Testis (tissue), 2 donors: ENCODE measurements at regions not wholly inside any gene's neighbourhood (a gene's known extent, or its start where the extent isn't known, plus 50 kb on each side); places are given as distances from the start of the nearest gene placed in this dataset.

Experiments used
- DNase-seq: peaks from one replicate; pipeline ENCODE4 v3.0.0-alpha.2; 2019
- H3K27ac ChIP-seq, 2 donors: fragments of 200-600 bp; sonication (generic); one replicate each; pipeline ENCODE4 v1.5.1; 2019
- H3K27me3 ChIP-seq: fragments of 200-600 bp; sonication (generic); one replicate; pipeline ENCODE4 v1.5.1; 2019
- H3K36me3 ChIP-seq: fragments of 200-600 bp; sonication (generic); one replicate; pipeline ENCODE4 v1.5.1; 2017; ENCODE audit warnings: low read depth; ENCODE audit errors: missing control alignments
- H3K4me1 ChIP-seq: fragments of 200-600 bp; sonication (generic); one replicate; pipeline ENCODE4 v1.5.1; 2019
- H3K4me3 ChIP-seq, 2 donors: fragments of 200-600 bp; sonication (generic); one replicate each; pipeline ENCODE4 v1.5.1; 2017 to 2019
- H3K9me3 ChIP-seq: fragments of 200-600 bp; sonication (generic); one replicate; pipeline ENCODE4 v1.5.1; 2017
- POLR2A ChIP-seq: fragments of 450-650 bp; IDR thresholded peaks from one replicate; pipeline ENCODE4 v1.6.1; 2017; ENCODE audit warnings: antibody characterized with exemption, mild to moderate bottlenecking, moderate library complexity
- WGBS, 2 donors: methylation state at CpG; one replicate each; pipeline ENCODE4 v1.1.5; 2018; 5-methylcytosine and 5-hydroxymethylcytosine counted together
- intact Hi-C: fragments of 100-400 bp; cut with DNase I; formaldehyde crosslinking; loops from one replicate; pipeline ENCODE4 v1.15.1; 2023; ENCODE audit warnings: low total_unique reads
- TF ChIP-seq, protein P1 (sequence below), 3 experiments: fragments of 450-650 bp in 2 of 3; fragments of 200-600 bp in 1 of 3; sonication (generic) in 1 of 3; IDR thresholded peaks; one replicate each; pipeline ENCODE4 v1.5.1; 2016 to 2019; ENCODE audit warnings: antibody characterized with exemption in 3 of 3, mild to moderate bottlenecking in 2 of 3, moderate library complexity in 1 of 3

DNA sequence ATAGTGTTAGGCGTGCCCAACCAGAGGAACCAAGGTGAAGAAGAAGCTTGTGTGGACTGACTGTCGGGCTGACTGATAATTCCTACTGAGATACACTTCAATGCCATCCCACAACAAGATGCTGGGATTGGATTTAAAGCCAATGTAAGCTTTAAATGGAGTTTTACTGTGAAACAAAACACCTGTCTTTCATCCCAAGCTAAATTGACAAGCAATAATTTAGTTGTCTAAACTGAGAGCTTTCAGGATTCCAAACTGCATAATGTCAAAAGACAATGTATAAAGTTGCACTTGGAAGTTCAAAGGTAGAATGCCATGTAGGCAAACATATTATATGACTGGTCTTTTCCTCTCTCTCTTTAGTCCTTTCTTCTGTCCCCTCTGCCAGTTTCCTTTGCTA lies 1025.3 kb upstream of the FANCL start:
- WGBS, 2 donors: 73 to 82% methylated on average over 2 of the region's 2 CpGs
- TF ChIP-seq, protein P1, sequence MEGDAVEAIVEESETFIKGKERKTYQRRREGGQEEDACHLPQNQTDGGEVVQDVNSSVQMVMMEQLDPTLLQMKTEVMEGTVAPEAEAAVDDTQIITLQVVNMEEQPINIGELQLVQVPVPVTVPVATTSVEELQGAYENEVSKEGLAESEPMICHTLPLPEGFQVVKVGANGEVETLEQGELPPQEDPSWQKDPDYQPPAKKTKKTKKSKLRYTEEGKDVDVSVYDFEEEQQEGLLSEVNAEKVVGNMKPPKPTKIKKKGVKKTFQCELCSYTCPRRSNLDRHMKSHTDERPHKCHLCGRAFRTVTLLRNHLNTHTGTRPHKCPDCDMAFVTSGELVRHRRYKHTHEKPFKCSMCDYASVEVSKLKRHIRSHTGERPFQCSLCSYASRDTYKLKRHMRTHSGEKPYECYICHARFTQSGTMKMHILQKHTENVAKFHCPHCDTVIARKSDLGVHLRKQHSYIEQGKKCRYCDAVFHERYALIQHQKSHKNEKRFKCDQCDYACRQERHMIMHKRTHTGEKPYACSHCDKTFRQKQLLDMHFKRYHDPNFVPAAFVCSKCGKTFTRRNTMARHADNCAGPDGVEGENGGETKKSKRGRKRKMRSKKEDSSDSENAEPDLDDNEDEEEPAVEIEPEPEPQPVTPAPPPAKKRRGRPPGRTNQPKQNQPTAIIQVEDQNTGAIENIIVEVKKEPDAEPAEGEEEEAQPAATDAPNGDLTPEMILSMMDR (IDR thresholded peaks at IDR 0.05): no peak
- TF ChIP-seq POLR2A: no peak
- Histone ChIP-seq H3K4me1 (no peaks in the 10 kb centered on the region), H3K27me3 (no peaks in the 10 kb centered on the region), H3K9me3 (no peaks in the 10 kb centered on the region), H3K27ac (no peak overlapping the region), H3K36me3 (no peaks in the 10 kb centered on the region), H3K4me3 (no peak overlapping the region)
- intact Hi-C loops: no loop called here
- no peak for DNase-seq

- H3K27me3 ChIP-seq: no peaks in the 10 kb centered on the region
- no peaks in the 10 kb centered on the region for H3K9me3 ChIP-seq
- no peaks in the 10 kb centered on the region for H3K4me1 ChIP-seq
- H3K36me3 ChIP-seq: no peaks in the 10 kb centered on the region
- intact Hi-C loops: no loop called here
- DNase-seq: no peak
- no peak for TF ChIP-seq POLR2A
- TF ChIP-seq, protein P1 (IDR thresholded peaks at IDR 0.05): no peak
- no peak overlapping the region for H3K27ac ChIP-seq
- WGBS, 2 donors: 63 to 67% methylated on average over 3 of the region's 3 CpGs
- H3K4me3 ChIP-seq: no peak overlapping the region
These were observed 1018.8 kb upstream of the FANCL start for GRCh38 chr2:59259913-59260312.

DNA sequence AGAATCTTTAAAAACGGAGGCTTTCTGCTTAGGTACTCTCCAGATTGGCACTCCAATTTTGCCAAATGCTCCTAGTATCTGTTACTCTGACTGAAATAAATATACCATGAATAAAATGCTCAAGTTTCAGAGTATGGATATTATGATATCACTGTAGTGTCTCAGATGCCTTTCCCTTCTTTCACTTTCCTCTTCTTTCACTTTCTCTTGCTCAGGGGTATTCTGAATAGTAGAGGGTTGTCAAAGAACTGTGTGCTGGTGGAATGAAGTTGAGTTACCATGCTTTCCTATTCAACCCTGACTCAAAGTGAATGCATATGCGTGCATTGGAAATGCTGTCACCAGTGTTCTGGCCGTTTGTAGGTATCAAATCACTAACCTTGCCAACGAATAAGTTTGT lies 1015.2 kb upstream of the FANCL start:
- TF ChIP-seq POLR2A: no peak
- TF ChIP-seq, protein P1 (IDR thresholded peaks at IDR 0.05): no peak
- intact Hi-C loops: no loop called here

DNA sequence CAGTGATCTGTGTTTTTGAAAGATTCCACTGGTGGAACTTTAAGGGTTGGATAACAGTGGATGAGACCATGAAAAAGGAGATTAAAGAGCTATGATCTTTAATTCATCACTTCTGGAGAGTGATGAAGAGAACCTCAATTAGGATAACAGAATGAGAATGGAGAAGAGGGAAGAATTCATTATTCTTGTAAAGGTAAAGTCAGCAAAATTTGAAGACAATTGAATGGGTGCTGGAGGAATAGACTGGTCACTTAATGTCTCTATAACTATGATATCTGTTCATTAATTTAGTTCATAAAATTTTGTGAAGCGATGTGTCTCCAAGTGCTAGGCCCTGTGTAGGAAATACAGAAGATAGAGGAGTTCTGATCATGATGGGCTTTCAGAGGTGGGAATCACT lies 1013.2 kb upstream of the FANCL start:
- no peak for DNase-seq
- H3K27me3 ChIP-seq: no peaks in the 10 kb centered on the region
- no peaks in the 10 kb centered on the region for H3K9me3 ChIP-seq
- H3K4me1 ChIP-seq: no peaks in the 10 kb centered on the region
- TF ChIP-seq, protein P1 (IDR thresholded peaks at IDR 0.05): no peak
- TF ChIP-seq POLR2A: no peak
- no peaks in the 10 kb centered on the region for H3K36me3 ChIP-seq
- 95 to 100% methylated on average over 1 of the region's 1 CpG for WGBS, 2 donors
- intact Hi-C loops: no loop called here
- H3K4me3 ChIP-seq: no peak overlapping the region
- H3K27ac ChIP-seq: no peak overlapping the region

More for the DNA sequence above, 1015.2 kb upstream of the FANCL start:
- no peaks in the 10 kb centered on the region for H3K9me3 ChIP-seq
- no peaks in the 10 kb centered on the region for H3K27me3 ChIP-seq
- no peaks in the 10 kb centered on the region for H3K4me1 ChIP-seq
- no peak overlapping the region for H3K4me3 ChIP-seq
- DNase-seq: no peak
- H3K27ac ChIP-seq: no peak overlapping the region
- no peaks in the 10 kb centered on the region for H3K36me3 ChIP-seq
- 82 to 83% methylated on average over 4 of the region's 4 CpGs for WGBS, 2 donors

DNA sequence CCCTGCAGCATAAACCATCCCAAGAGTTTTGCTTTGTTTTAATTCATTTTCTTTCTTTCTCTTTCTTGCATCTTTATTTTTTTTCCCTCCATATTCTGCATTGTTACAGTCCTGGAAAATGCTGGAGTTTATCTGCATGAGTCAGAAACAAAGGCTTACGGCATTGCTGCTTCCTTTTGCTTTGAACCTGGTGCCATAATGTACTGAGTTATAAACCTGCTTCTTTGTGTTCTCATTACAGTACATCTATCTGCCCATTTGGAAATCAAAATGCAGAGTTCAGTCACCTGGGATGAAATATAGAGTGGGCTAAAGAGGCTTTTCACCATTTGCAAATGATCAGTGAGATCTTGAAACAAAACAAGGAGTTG lies 1009.2 kb upstream of the FANCL start:
- TF ChIP-seq POLR2A: no peak
- TF ChIP-seq, protein P1 (IDR thresholded peaks at IDR 0.05): no peak
- Histone ChIP-seq H3K27ac (no peak overlapping the region), H3K27me3 (no peaks in the 10 kb centered on the region), H3K9me3 (no peaks in the 10 kb centered on the region), H3K36me3 (no peaks in the 10 kb centered on the region), H3K4me3 (no peak overlapping the region), H3K4me1 (no peaks in the 10 kb centered on the region)
- no peak for DNase-seq
- intact Hi-C loops: no loop called here
- WGBS, 2 donors: 50 to 58% methylated on average over 1 of the region's 1 CpG
